PC-3 (cell line): ENCODE measurements at regions not wholly inside any gene's neighbourhood (a gene's known extent, or its start where the extent isn't known, plus 50 kb on each side); places are given as distances from the start of the nearest gene placed in this dataset.

Experiments used
- CTCF ChIP-seq: fragments of 300-600 bp; sonication (generic); conservative IDR thresholded peaks from 2 replicates; pipeline ENCODE4 v1.5.1; 2017; ENCODE audit warnings: antibody characterized with exemption, low read depth, mild to moderate bottlenecking, low read length
- EZH2 ChIP-seq: fragments of 300-600 bp; sonication (generic); IDR thresholded peaks from one replicate; pipeline ENCODE4 v1.6.1; 2017; ENCODE audit warnings: antibody characterized with exemption, mild to moderate bottlenecking, low read length; ENCODE audit not compliant: unreplicated experiment
- EZH2phosphoT487 ChIP-seq: fragments of 300-600 bp; sonication (generic); IDR thresholded peaks from 2 replicates; pipeline ENCODE4 v1.6.1; 2018; ENCODE audit warnings: mild to moderate bottlenecking, antibody characterized with exemption, low read length, borderline replicate concordance

GRCh38 chr20:24815196-24815815 is 133.8 kb upstream of the CST7 start:
- TF ChIP-seq CTCF (no peak), EZH2 (no peak), EZH2phosphoT487 (no peak)
